ENCODE measurements at regions not wholly inside any gene's neighbourhood (a gene's known extent, or its start where the extent isn't known, plus 50 kb on each side); places are given as distances from the start of the nearest gene placed in this dataset.

DNA sequence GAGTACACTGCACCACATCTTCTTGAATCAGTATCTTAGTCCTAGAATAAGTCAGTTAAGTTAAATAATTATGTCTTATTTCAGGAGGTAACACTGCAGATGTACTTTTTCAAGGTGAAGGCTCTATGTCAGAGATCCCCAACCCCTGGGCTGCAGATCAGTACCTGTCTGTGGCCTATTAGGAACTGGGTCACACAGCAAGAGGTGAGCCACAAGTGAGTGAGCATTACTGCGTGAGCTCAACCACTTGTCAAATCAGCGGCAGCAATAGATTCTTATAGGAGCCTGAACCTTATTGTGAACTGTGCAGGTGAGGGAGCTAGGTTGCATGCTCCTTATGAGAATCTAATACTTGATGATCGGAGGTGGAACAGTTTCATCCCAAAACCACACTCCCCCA lies 851.9 kb upstream of the ALCAM start:
- no peak for DNase-seq
- intact Hi-C loops (cut with DNase I; ENCODE audit: low total_unique reads) = no loop called here
- H3K36me3 ChIP-seq = no peaks in the 10 kb centered on the region
- no peak overlapping the region for H3K4me3 ChIP-seq
- H3K27me3 ChIP-seq = no peaks in the 10 kb centered on the region
- no peak for TF ChIP-seq POLR2A (IDR thresholded peaks at IDR 0.05)
- H3K4me1 ChIP-seq = no peaks in the 10 kb centered on the region
- no peaks in the 10 kb centered on the region for H3K9me3 ChIP-seq
- H3K27ac ChIP-seq = no peak overlapping the region

DNA sequence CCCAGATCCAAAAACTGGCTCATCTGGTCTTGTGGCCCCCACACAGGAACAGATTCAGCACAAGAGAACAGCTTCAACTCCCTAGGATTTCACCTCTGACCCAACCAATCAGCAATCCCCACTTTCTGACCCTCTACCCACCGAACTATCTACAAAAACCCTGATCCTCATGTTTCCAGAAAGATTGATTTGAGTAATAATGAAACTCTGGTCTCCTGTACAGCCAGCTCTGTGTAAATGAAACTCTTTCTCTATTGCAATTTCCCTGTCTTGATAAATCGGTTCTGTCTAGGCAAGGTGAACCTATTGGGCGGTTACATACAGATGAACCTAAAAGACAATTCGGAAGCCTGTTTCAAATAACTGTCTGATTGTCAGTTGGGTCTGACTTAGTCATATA lies 847.6 kb upstream of the ALCAM start:
- no peaks in the 10 kb centered on the region for H3K27me3 ChIP-seq
- TF ChIP-seq, protein P1, sequence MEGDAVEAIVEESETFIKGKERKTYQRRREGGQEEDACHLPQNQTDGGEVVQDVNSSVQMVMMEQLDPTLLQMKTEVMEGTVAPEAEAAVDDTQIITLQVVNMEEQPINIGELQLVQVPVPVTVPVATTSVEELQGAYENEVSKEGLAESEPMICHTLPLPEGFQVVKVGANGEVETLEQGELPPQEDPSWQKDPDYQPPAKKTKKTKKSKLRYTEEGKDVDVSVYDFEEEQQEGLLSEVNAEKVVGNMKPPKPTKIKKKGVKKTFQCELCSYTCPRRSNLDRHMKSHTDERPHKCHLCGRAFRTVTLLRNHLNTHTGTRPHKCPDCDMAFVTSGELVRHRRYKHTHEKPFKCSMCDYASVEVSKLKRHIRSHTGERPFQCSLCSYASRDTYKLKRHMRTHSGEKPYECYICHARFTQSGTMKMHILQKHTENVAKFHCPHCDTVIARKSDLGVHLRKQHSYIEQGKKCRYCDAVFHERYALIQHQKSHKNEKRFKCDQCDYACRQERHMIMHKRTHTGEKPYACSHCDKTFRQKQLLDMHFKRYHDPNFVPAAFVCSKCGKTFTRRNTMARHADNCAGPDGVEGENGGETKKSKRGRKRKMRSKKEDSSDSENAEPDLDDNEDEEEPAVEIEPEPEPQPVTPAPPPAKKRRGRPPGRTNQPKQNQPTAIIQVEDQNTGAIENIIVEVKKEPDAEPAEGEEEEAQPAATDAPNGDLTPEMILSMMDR (IDR thresholded peaks at IDR 0.05) = no peak
- TF ChIP-seq POLR2A (IDR thresholded peaks at IDR 0.05) = no peak
- no peaks in the 10 kb centered on the region for H3K36me3 ChIP-seq
- H3K4me1 ChIP-seq = no peaks in the 10 kb centered on the region
- H3K27ac ChIP-seq = no peak overlapping the region
- DNase-seq = no peak
- intact Hi-C loops (cut with DNase I; ENCODE audit: low total_unique reads) = no loop called here
- no peak overlapping the region for H3K4me3 ChIP-seq
- no peaks in the 10 kb centered on the region for H3K9me3 ChIP-seq

DNA sequence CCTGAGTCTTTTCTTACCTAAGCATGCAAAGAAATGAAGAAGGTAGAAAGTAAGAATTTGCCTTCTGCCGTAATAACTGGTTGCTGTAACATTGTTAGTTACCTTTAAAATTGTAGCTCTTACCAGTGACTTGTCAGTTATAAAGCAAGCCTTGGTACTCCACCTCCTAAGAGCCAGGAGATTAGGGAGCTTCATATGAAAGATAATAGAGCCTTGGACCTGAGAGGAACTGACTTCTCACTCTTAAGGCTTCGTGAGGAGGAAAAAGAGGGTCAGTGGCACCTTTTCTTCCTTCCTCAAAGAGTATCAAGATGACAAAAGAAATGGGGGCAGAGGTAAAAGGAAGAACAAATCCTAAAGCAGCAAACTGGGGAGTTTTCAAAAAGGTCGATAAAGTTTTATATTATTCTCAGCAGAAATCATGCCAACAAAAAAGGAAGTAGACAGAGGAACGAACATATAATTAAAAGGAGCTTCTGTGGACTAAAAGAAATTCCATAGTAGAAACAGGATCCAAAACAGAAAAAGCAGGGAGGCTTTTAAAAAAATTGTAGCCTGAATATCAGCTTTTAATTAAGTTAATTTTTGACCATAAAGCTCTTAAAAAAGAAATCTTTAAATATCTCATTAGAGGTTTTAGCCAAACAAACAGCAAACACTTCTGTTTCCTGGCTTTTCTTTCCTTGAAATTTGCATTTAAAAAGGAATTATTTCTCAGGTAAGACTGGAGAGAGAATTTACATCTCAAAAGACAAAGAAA lies 847.1 kb upstream of the ALCAM start:
- no peaks in the 10 kb centered on the region for H3K27me3 ChIP-seq
- H3K36me3 ChIP-seq = no peaks in the 10 kb centered on the region
- DNase-seq = no peak
- intact Hi-C loops (cut with DNase I; ENCODE audit: low total_unique reads) = no loop called here
- H3K9me3 ChIP-seq = no peaks in the 10 kb centered on the region
- H3K27ac ChIP-seq = no peak overlapping the region
- H3K4me3 ChIP-seq = no peak overlapping the region
- TF ChIP-seq, protein P1 (IDR thresholded peaks at IDR 0.05) = no peak
- no peak for TF ChIP-seq POLR2A (IDR thresholded peaks at IDR 0.05)
- H3K4me1 ChIP-seq = no peaks in the 10 kb centered on the region

GRCh38 chr3:104520228-104520655 lies 846.5 kb upstream of the ALCAM start:
- no peaks in the 10 kb centered on the region for H3K36me3 ChIP-seq
- no peaks in the 10 kb centered on the region for H3K27me3 ChIP-seq
- H3K9me3 ChIP-seq = no peaks in the 10 kb centered on the region
- no peaks in the 10 kb centered on the region for H3K4me1 ChIP-seq
- TF ChIP-seq, protein P1 (IDR thresholded peaks at IDR 0.05) = no peak
- no peak for TF ChIP-seq POLR2A (IDR thresholded peaks at IDR 0.05)
- H3K27ac ChIP-seq = no peak overlapping the region
- no peak for DNase-seq
- no peak overlapping the region for H3K4me3 ChIP-seq
- intact Hi-C loops (cut with DNase I; ENCODE audit: low total_unique reads) = no loop called here

- H3K27ac ChIP-seq = no peak overlapping the region
- DNase-seq = no peak
- no peak overlapping the region for H3K4me3 ChIP-seq
- no peaks in the 10 kb centered on the region for H3K9me3 ChIP-seq
- no peak for TF ChIP-seq POLR2A (IDR thresholded peaks at IDR 0.05)
- TF ChIP-seq, protein P1 (IDR thresholded peaks at IDR 0.05) = no peak
- H3K27me3 ChIP-seq = no peaks in the 10 kb centered on the region
- no peaks in the 10 kb centered on the region for H3K4me1 ChIP-seq
- intact Hi-C loops (cut with DNase I; ENCODE audit: low total_unique reads) = no loop called here
- H3K36me3 ChIP-seq = no peaks in the 10 kb centered on the region
These were observed 844.9 kb upstream of the ALCAM start for GRCh38 chr3:104521606-104522336.
